Tibial nerve (tissue), 4 donors: ENCODE measurements at regions not wholly inside any gene's neighbourhood (a gene's known extent, or its start where the extent isn't known, plus 50 kb on each side); places are given as distances from the start of the nearest gene placed in this dataset.

Experiments used
- DNase-seq, 2 donors: peaks; one replicate each; pipeline ENCODE4 v3.0.0-alpha.2; 2019; ENCODE audit warnings: low spot score in 2 of 2
- H3K27ac ChIP-seq, 4 donors: fragments of 200-600 bp; sonication (generic) in 3 of 4; one replicate each; pipeline ENCODE4 v1.5.1; 2017 to 2019; ENCODE audit warnings: mild to moderate bottlenecking in 1 of 4
- H3K27me3 ChIP-seq, 2 donors: fragments of 200-600 bp; sonication (generic) in 1 of 2; one replicate each; pipeline versions ENCODE4 v1.5.1 to v1.6.0; 2017 to 2019
- H3K36me3 ChIP-seq, 3 donors: fragments of 200-600 bp; sonication (generic); one replicate each; pipeline ENCODE4 v1.5.1; 2018 to 2019
- H3K4me1 ChIP-seq, 4 donors: fragments of 200-600 bp; sonication (generic) in 3 of 4; one replicate each; pipeline ENCODE4 v1.5.1; 2017 to 2019
- H3K4me3 ChIP-seq, 4 donors: fragments of 200-600 bp; sonication (generic) in 3 of 4; one replicate each; pipeline ENCODE4 v1.5.1; 2017 to 2019; ENCODE audit warnings: mild to moderate bottlenecking in 1 of 4, moderate library complexity in 1 of 4
- H3K9me3 ChIP-seq, 4 donors: fragments of 200-600 bp; sonication (generic) in 3 of 4; one replicate each; pipeline ENCODE4 v1.5.1; 2017 to 2019
- EP300 ChIP-seq, 2 donors: sonication (generic); formaldehyde crosslinking; IDR thresholded peaks; one replicate each; pipeline ENCODE4 v1.6.1; 2017; ENCODE audit warnings: antibody characterized with exemption in 2 of 2, mild to moderate bottlenecking in 1 of 2
- POLR2A ChIP-seq, 2 donors: fragments of 450-650 bp; IDR thresholded peaks; one replicate each; pipeline ENCODE4 v1.6.1; 2017; ENCODE audit warnings: antibody characterized with exemption in 2 of 2, mild to moderate bottlenecking in 2 of 2, moderate library complexity in 2 of 2
- WGBS, 2 donors: methylation state at CpG; one replicate each; pipeline ENCODE4 v1.1.5; 2018; 5-methylcytosine and 5-hydroxymethylcytosine counted together
- TF ChIP-seq, protein P1 (sequence below), 5 experiments: fragments of 200-600 bp in 3 of 5; fragments of 450-650 bp in 2 of 5; sonication (generic) in 3 of 5; IDR thresholded peaks; one replicate each; pipeline ENCODE4 v1.5.1; 2016 to 2019; ENCODE audit warnings: antibody characterized with exemption in 5 of 5, mild to moderate bottlenecking in 3 of 5, moderate library complexity in 2 of 5

DNA sequence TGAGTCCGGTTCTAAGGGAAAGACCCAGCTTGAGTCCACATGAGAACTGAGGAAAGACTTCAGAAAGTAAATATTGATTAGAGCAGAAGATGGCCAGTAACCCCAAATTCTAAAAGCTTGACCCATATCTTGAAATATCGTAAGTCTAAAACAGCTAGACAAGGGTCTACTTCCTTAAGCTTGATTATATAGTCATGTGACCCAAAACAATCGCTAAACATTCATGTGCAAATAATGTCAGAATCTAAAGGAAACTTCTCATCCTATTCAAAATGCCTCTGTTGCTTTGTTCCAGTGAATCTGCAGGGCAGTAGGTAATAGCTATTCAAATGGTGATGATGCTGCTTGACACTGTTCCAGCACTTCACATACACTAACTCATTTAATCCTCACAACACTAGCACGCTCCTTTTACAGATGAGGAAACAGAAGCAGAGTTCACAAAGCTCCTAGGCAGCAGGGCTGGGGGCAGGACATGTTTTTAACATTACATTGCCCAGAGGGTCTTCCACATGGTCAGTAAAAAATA lies 52.6 kb downstream of the TCF20 start:
- 71 to 81% methylated on average over 4 of the region's 4 CpGs for WGBS, 2 donors
- peaks cover 3 to 22% (median 13%) of the 10 kb centered on the region in 3 donors for H3K36me3 ChIP-seq
- H3K4me1 ChIP-seq: peaks cover 0 to 15% (median 5%) of the 10 kb centered on the region in 4 donors
- no peaks in the 10 kb centered on the region for H3K9me3 ChIP-seq
- no peak overlapping the region for H3K4me3 ChIP-seq
- no peak for DNase-seq
- TF ChIP-seq, protein P1, sequence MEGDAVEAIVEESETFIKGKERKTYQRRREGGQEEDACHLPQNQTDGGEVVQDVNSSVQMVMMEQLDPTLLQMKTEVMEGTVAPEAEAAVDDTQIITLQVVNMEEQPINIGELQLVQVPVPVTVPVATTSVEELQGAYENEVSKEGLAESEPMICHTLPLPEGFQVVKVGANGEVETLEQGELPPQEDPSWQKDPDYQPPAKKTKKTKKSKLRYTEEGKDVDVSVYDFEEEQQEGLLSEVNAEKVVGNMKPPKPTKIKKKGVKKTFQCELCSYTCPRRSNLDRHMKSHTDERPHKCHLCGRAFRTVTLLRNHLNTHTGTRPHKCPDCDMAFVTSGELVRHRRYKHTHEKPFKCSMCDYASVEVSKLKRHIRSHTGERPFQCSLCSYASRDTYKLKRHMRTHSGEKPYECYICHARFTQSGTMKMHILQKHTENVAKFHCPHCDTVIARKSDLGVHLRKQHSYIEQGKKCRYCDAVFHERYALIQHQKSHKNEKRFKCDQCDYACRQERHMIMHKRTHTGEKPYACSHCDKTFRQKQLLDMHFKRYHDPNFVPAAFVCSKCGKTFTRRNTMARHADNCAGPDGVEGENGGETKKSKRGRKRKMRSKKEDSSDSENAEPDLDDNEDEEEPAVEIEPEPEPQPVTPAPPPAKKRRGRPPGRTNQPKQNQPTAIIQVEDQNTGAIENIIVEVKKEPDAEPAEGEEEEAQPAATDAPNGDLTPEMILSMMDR (IDR thresholded peaks at IDR 0.05): no peak
- TF ChIP-seq EP300 (IDR thresholded peaks at IDR 0.05): no peak
- no peak for TF ChIP-seq POLR2A (IDR thresholded peaks at IDR 0.05)
- H3K27me3 ChIP-seq: no peaks in the 10 kb centered on the region
- no peak overlapping the region for H3K27ac ChIP-seq

DNA sequence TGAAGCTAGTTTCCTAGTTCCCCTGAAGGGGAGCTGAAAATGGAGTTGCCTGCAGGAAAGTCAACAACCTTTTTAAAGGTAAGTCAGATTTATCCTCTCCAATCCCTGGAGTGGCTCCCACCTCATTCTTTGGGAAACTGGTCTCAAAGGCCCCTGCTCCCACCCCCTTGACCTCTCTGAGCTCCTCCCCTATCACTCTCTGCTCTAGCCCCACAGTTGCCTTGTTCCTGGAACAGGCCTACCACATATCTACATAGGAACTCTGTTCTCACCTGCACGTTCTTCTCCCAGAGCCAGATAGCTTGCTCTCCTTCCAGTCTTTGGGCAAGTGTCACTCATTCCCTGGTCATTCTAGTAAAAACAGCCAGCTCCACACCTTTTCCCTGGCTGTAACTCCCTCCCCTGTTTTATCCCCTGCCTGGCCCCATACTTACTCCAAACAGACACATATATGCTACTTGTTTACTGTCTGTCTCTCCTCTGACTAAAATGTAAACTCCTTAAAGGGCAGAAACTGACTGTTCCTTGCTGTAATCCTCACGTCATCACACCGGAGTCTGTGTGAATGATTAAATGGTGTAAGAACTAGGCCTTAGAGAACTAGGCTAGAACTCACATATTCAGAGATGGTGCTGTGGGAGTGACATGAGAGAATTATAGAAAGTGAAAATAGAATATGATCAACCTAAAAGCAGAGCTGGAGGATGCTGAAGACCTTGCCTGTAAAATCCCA lies 53.3 kb downstream of the TCF20 start:
- H3K27ac ChIP-seq: no peak overlapping the region
- peaks cover 0 to 11% (median 5%) of the 10 kb centered on the region in 4 donors for H3K4me1 ChIP-seq
- H3K4me3 ChIP-seq: no peak overlapping the region
- no peaks in the 10 kb centered on the region for H3K9me3 ChIP-seq
- H3K27me3 ChIP-seq: no peaks in the 10 kb centered on the region
- peaks cover 3 to 29% (median 17%) of the 10 kb centered on the region in 3 donors for H3K36me3 ChIP-seq
- TF ChIP-seq POLR2A (IDR thresholded peaks at IDR 0.05): no peak
- WGBS, 2 donors: 80 to 85% methylated on average over 3 of the region's 3 CpGs
- DNase-seq: no peak

DNA sequence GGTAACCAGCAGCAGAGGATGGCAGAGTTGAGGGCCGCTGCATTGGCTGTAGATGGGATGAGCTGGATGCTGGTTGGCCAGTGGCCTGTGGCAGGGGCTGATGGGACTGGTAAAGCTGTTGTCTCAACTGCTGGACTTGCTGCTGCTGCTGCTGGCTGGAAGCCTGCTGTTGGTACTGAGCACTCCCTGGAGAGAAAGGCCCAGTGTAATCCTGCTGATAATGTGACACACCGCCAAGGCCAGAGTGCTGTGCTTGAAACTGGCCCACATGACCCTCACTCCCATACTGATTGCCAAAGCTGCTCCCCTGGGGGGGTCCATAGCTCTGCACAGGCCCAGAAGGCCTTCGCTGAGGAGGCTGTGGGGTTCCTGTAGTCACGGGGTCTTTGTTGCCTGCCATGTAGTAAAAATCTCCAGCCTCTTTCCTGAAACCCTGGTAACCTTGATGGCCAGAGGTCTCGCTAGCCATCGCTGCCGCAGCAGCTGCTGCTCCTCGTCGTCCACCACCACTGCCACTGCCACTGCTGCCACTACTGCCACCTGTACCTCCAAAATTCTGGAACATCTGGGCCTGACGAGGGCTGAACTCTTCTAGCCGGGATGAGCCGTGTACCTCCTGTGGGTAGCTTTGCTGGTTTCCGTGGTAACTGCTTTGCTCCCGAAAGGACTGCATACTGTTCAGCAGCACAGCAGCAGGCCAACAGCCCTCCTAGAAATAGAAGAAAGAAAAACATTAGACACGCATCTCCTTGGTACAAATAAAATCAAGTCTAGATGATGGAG lies 55.6 kb downstream of the TCF20 start:
- 70 to 77% methylated on average over 14 to 15 of the region's 15 CpGs for WGBS, 2 donors
- H3K36me3 ChIP-seq: peaks cover 3 to 52% (median 17%) of the 10 kb centered on the region in 3 donors
- TF ChIP-seq POLR2A (IDR thresholded peaks at IDR 0.05): no peak
- TF ChIP-seq EP300 (IDR thresholded peaks at IDR 0.05): no peak
- TF ChIP-seq, protein P1 (IDR thresholded peaks at IDR 0.05): no peak
- no peaks in the 10 kb centered on the region for H3K27me3 ChIP-seq
- no peak overlapping the region for H3K4me3 ChIP-seq
- H3K4me1 ChIP-seq: peaks cover 0 to 11% (median 5%) of the 10 kb centered on the region in 4 donors
- no peak for DNase-seq
- no peak overlapping the region for H3K27ac ChIP-seq
- no peaks in the 10 kb centered on the region for H3K9me3 ChIP-seq

DNA sequence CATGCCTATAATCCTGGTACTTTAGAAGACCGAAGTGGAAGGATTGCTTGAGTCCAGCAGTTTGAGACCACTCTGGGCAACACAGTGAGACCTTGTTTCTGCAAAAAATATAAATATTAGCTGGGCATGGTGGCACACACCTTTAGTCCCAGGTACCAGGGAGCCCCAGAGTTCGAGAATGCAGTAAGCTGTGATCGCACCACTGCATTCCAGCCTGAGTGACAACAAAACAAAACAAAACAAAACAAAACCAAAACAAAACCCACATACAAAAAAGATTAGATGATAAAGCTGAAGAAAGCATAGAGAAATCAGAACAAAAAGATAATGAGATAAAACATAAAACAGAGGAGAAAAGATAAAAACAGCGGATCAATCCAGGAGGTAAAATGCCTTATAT lies 62.1 kb downstream of the TCF20 start:
- no peaks in the 10 kb centered on the region for H3K9me3 ChIP-seq
- H3K4me1 ChIP-seq: peaks cover 0 to 10% (median 0%) of the 10 kb centered on the region in 4 donors
- H3K27me3 ChIP-seq: no peaks in the 10 kb centered on the region
- DNase-seq: no peak
- WGBS, 2 donors: 91 to 96% methylated on average over 4 of the region's 4 CpGs
- no peak overlapping the region for H3K4me3 ChIP-seq
- H3K36me3 ChIP-seq: peaks cover 0 to 60% (median 6%) of the 10 kb centered on the region in 3 donors
- no peak for TF ChIP-seq POLR2A (IDR thresholded peaks at IDR 0.05)
- TF ChIP-seq EP300 (IDR thresholded peaks at IDR 0.05): no peak
- TF ChIP-seq, protein P1 (IDR thresholded peaks at IDR 0.05): no peak
- no peak overlapping the region for H3K27ac ChIP-seq

DNA sequence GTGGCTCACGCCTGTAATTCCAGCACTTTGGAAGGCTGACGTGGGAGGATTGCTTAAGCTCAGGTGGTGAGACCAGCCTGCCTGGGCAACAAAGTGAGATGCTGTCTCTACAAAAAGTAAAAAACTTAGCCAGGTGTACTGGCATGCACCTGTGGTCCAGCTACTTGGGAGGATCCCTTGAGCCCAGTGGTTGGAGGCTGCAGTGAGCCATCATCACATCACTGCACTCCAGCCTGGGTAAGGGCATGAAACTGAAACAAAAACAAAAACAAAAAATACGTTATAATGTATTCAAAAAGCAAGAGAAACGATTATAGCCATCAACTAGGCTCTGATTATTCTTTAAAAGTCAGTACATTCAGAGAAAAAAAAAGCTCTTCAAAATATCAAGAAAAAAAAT lies 62.5 kb downstream of the TCF20 start:
- DNase-seq: no peak
- TF ChIP-seq POLR2A (IDR thresholded peaks at IDR 0.05) (no peak), EP300 (IDR thresholded peaks at IDR 0.05) (no peak)
- TF ChIP-seq, protein P1 (IDR thresholded peaks at IDR 0.05): no peak
- Histone ChIP-seq H3K4me3 (no peak overlapping the region), H3K9me3 (no peaks in the 10 kb centered on the region), H3K36me3 (peaks cover 0 to 56% (median 5%) of the 10 kb centered on the region in 3 donors), H3K4me1 (peaks cover 0 to 10% (median 0%) of the 10 kb centered on the region in 4 donors), H3K27ac (no peak overlapping the region), H3K27me3 (no peaks in the 10 kb centered on the region)
- WGBS, 2 donors: 75 to 77% methylated on average over 4 of the region's 4 CpGs
